Activated T-helper 17 cell treated with anti-CD3 and anti-CD28 coated beads, Interleukin-2, amount 50 U/mL, for 72 hours (primary cell): ENCODE measurements at regions not wholly inside any gene's neighbourhood (a gene's known extent, or its start where the extent isn't known, plus 50 kb on each side); places are given as distances from the start of the nearest gene placed in this dataset.

ENCODE experiments used
- ATAC-seq: fragments of 150-1000 bp; cut with Tn5 transposase; replicated peaks from 2 replicates; pipeline ENCODE4 v1.10.0; 2021; ENCODE audit warnings: mild to moderate bottlenecking, moderate library complexity
- H3K27ac Mint-ChIP-seq: one replicate; pipeline ENCODE4 v1.8.0; 2022; ENCODE audit warnings: mixed read lengths
- H3K27me3 Mint-ChIP-seq: one replicate; pipeline ENCODE4 v1.8.0; 2022; ENCODE audit warnings: mixed read lengths
- H3K36me3 Mint-ChIP-seq: one replicate; pipeline ENCODE4 v1.8.0; 2022; ENCODE audit warnings: low read depth, mild to moderate bottlenecking, mixed read lengths
- H3K4me1 Mint-ChIP-seq: one replicate; pipeline ENCODE4 v1.8.0; 2022; ENCODE audit warnings: mixed read lengths
- H3K4me3 Mint-ChIP-seq: one replicate; pipeline ENCODE4 v1.8.0; 2022; ENCODE audit warnings: mild to moderate bottlenecking, mixed read lengths
- H3K9me3 Mint-ChIP-seq: one replicate; pipeline ENCODE4 v1.8.0; 2022; ENCODE audit warnings: mixed read lengths

DNA sequence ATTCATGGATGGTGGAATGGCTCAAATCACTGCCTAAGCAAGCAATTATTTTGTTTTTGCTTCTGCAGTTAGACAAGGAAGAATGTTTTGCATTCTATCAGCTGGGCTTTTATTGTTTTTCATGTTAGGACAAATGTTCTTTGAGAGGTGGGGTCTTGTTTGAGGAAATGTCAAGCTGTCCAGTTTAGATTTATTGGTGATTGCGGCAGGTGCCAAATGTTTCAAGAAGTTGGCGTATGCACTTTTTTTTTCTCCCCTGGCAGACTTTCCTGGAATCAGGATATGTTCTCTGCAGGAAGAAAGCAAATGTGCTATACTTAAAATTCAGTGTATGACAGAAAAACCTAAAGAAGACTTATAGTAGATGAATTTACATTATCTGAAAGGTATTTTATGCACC, 81.0 kb upstream of the JAG1 start:
- peaks cover 19% of the 10 kb centered on the region for H3K27me3 Mint-ChIP-seq
- no peak for ATAC-seq
- no peaks in the 10 kb centered on the region for H3K36me3 Mint-ChIP-seq
- no peak overlapping the region for H3K27ac Mint-ChIP-seq
- H3K4me1 Mint-ChIP-seq: no peaks in the 10 kb centered on the region
- no peaks in the 10 kb centered on the region for H3K9me3 Mint-ChIP-seq
- no peak overlapping the region for H3K4me3 Mint-ChIP-seq

- no peak for ATAC-seq
- Mint-ChIP-seq H3K27me3 (peaks cover 14% of the 10 kb centered on the region), H3K4me3 (no peak overlapping the region), H3K9me3 (no peaks in the 10 kb centered on the region), H3K36me3 (no peaks in the 10 kb centered on the region), H3K27ac (no peak overlapping the region), H3K4me1 (no peaks in the 10 kb centered on the region)
Measured at GRCh38 chr20:10758446-10758845, 84.6 kb upstream of the JAG1 start.

DNA sequence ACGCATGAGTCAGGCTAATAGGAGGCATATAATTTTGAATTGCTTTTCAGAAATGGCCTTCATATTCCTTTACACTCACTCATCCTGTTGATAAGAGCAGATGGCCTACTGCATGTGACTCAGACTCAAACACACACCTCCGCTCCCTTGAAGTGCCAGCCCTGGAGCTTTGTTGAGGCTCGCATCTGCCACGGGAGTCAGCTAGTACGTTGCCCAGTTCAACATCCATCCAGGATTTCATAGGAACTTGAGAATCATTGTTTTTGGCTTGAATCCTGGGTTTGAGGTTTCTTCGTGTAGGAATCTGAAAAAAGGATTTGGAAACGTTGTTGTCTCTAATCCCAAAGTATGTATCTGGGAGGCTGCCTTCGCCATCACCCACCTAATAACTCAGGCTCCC, 87.4 kb upstream of the JAG1 start:
- H3K27me3 Mint-ChIP-seq: peaks cover 9% of the 10 kb centered on the region
- H3K4me3 Mint-ChIP-seq: no peak overlapping the region
- ATAC-seq: no peak
- H3K36me3 Mint-ChIP-seq: no peaks in the 10 kb centered on the region
- H3K27ac Mint-ChIP-seq: no peak overlapping the region
- H3K4me1 Mint-ChIP-seq: no peaks in the 10 kb centered on the region
- no peaks in the 10 kb centered on the region for H3K9me3 Mint-ChIP-seq

DNA sequence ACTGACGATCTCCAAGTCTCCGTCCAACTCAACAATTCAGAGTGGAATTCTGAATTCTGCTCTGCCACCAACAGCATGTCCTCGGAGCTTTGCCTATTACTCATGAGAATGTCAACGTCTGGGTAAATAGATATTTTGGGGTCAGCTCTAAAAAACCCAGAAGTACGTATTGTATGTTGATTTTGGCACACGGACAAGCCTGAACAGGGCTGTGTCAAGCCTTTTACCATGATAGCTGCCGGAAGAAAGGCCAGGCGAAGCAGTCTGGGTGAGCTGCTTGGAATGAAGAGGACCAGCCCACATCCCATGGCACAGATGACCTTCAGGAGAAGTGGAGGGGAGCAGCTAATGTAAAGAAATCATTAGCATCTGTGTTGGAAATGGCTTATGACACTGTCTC, 88.0 kb upstream of the JAG1 start:
- ATAC-seq: no peak

GRCh38 chr20:10762216-10762615, 88.4 kb upstream of the JAG1 start:
- Mint-ChIP-seq H3K4me3 (no peak overlapping the region), H3K4me1 (no peaks in the 10 kb centered on the region), H3K27ac (no peak overlapping the region), H3K9me3 (no peaks in the 10 kb centered on the region), H3K36me3 (no peaks in the 10 kb centered on the region), H3K27me3 (peaks cover 8% of the 10 kb centered on the region)
- no peak for ATAC-seq

More for the DNA sequence above, 88.0 kb upstream of the JAG1 start:
- H3K27ac Mint-ChIP-seq: no peak overlapping the region
- no peaks in the 10 kb centered on the region for H3K4me1 Mint-ChIP-seq
- H3K27me3 Mint-ChIP-seq: peaks cover 8% of the 10 kb centered on the region
- no peaks in the 10 kb centered on the region for H3K36me3 Mint-ChIP-seq
- no peak overlapping the region for H3K4me3 Mint-ChIP-seq
- no peaks in the 10 kb centered on the region for H3K9me3 Mint-ChIP-seq

- H3K27me3 Mint-ChIP-seq: peaks cover 8% of the 10 kb centered on the region
- H3K4me1 Mint-ChIP-seq: no peaks in the 10 kb centered on the region
- no peak overlapping the region for H3K27ac Mint-ChIP-seq
- H3K9me3 Mint-ChIP-seq: no peaks in the 10 kb centered on the region
- no peaks in the 10 kb centered on the region for H3K36me3 Mint-ChIP-seq
- no peak for ATAC-seq
- H3K4me3 Mint-ChIP-seq: no peak overlapping the region
Measured at GRCh38 chr20:10763112-10763511, 89.3 kb upstream of the JAG1 start.

DNA sequence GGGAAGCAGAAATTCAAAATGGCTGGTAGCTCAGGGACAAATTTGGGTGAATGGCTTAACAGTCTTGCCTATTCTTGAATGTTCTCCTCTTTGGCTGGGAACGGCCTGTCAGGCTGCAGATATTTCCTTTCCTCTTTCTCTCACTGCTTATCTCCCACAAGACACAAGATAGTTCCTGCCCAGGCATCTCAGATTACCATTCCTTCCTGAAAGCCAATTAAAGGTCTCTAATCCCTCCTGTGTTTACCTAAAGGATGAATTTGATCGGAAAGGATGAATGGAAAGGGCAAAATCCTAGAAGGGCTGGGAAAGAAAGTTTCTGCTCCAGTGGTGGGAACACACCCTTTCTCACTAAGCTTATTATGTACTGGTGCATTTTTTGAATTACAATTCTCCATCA, 95.9 kb upstream of the JAG1 start:
- H3K4me3 Mint-ChIP-seq: no peak overlapping the region
- H3K9me3 Mint-ChIP-seq: no peaks in the 10 kb centered on the region
- H3K36me3 Mint-ChIP-seq: no peaks in the 10 kb centered on the region
- ATAC-seq: no peak
- H3K4me1 Mint-ChIP-seq: no peaks in the 10 kb centered on the region
- H3K27ac Mint-ChIP-seq: no peak overlapping the region
- H3K27me3 Mint-ChIP-seq: peaks cover 5% of the 10 kb centered on the region

- peaks cover 4% of the 10 kb centered on the region for H3K27me3 Mint-ChIP-seq
- no peaks in the 10 kb centered on the region for H3K9me3 Mint-ChIP-seq
- no peak for ATAC-seq
- no peak overlapping the region for H3K27ac Mint-ChIP-seq
- no peaks in the 10 kb centered on the region for H3K4me1 Mint-ChIP-seq
- no peak overlapping the region for H3K4me3 Mint-ChIP-seq
- H3K36me3 Mint-ChIP-seq: no peaks in the 10 kb centered on the region
Measured at GRCh38 chr20:10770753-10771152, 97.0 kb upstream of the JAG1 start.

DNA sequence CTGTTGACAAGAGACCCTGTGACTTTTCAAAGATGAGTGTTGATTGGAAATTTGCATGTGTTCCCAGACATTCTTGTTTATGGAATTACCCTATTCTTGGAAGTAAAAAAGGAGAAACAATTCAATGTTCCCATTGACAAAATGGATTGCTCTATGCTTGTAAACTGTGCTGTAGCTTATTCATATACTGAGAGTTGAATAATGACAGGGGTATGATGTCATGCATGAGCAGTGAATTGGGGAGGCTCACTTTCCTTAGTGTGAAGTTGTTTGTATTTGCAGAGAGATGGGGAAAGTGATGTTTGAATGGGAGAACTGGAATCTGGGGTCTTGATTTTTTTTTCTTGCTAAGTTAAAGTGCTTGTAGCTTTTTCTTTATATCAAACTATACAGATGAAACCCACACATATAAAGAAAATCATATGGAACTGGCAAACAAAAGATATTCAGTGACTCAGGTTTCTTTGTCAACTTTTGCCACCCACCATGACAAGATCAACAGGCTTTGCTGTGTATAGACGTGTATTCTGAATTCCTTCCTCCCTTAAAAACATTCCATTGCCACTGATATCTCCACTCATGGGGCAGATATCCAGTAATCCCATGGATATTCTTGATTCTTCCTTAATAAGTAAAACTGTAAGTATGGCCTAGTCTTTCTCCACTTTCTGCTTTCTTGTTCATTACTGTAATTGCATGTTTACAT, 97.8 kb upstream of the JAG1 start:
- Mint-ChIP-seq H3K4me3 (no peak overlapping the region), H3K36me3 (no peaks in the 10 kb centered on the region), H3K27ac (no peak overlapping the region), H3K4me1 (no peaks in the 10 kb centered on the region), H3K27me3 (peaks cover 4% of the 10 kb centered on the region), H3K9me3 (no peaks in the 10 kb centered on the region)
- no peak for ATAC-seq

- Mint-ChIP-seq H3K4me1 (no peaks in the 10 kb centered on the region), H3K9me3 (no peaks in the 10 kb centered on the region), H3K27ac (no peak overlapping the region), H3K27me3 (peaks cover 4% of the 10 kb centered on the region), H3K4me3 (no peak overlapping the region), H3K36me3 (no peaks in the 10 kb centered on the region)
- no peak for ATAC-seq
Measured at GRCh38 chr20:10774357-10774943, 100.7 kb upstream of the JAG1 start.

GRCh38 chr20:10777710-10778109, 103.9 kb upstream of the JAG1 start:
- Mint-ChIP-seq H3K9me3 (no peaks in the 10 kb centered on the region), H3K4me3 (no peak overlapping the region), H3K4me1 (no peaks in the 10 kb centered on the region), H3K27me3 (peaks cover 15% of the 10 kb centered on the region), H3K36me3 (no peaks in the 10 kb centered on the region), H3K27ac (no peak overlapping the region)
- ATAC-seq: no peak

GRCh38 chr20:10779911-10780310, 106.1 kb upstream of the JAG1 start:
- Mint-ChIP-seq H3K27me3 (peaks cover 14% of the 10 kb centered on the region), H3K4me1 (no peaks in the 10 kb centered on the region), H3K36me3 (no peaks in the 10 kb centered on the region), H3K4me3 (no peak overlapping the region), H3K9me3 (no peaks in the 10 kb centered on the region), H3K27ac (no peak overlapping the region)
- no peak for ATAC-seq

DNA sequence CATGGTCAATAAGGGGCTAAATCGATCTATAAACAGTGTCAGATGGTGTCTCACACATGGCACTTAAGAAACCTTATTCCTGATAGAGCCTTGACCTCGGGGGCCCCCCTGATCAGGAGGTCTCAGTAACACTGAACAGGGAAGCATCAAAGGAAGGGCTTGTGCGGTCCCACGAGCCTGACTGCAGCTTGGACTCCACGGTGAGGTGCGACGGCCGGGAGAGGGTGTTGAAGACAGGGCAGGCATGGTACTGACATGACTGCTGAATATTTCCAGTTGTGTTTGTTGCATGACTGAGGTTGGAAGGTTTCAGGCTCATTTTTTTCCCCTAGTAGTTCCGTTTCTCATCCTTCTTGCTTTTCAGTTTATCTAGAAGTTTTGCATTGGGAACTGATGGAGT, 107.1 kb upstream of the JAG1 start:
- ATAC-seq: no peak
- Mint-ChIP-seq H3K4me1 (no peaks in the 10 kb centered on the region), H3K27me3 (peaks cover 14% of the 10 kb centered on the region), H3K36me3 (no peaks in the 10 kb centered on the region), H3K27ac (no peak overlapping the region), H3K9me3 (no peaks in the 10 kb centered on the region), H3K4me3 (no peak overlapping the region)

DNA sequence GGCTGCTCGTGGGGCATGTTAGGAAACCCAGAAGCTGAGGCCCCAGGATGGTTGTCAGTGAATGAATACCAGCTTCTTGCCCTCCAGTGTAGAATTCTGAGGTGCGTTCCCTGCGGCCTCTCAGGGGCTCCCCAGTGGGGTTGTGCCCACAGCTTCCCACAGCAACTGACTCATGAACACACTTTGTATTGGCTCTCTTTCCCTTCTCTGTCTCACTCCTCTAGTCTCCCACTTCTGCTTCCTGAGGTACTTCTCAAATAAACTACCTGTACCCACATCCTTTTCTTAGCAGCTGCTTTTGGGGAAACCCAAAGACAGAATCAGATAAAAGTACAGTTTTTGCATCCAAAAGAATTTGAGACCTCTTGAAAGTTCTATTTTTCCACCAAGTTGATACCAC, 107.7 kb upstream of the JAG1 start:
- peaks cover 14% of the 10 kb centered on the region for H3K27me3 Mint-ChIP-seq
- ATAC-seq: no peak
- H3K4me3 Mint-ChIP-seq: no peak overlapping the region
- no peaks in the 10 kb centered on the region for H3K9me3 Mint-ChIP-seq
- H3K27ac Mint-ChIP-seq: no peak overlapping the region
- no peaks in the 10 kb centered on the region for H3K36me3 Mint-ChIP-seq
- H3K4me1 Mint-ChIP-seq: no peaks in the 10 kb centered on the region

DNA sequence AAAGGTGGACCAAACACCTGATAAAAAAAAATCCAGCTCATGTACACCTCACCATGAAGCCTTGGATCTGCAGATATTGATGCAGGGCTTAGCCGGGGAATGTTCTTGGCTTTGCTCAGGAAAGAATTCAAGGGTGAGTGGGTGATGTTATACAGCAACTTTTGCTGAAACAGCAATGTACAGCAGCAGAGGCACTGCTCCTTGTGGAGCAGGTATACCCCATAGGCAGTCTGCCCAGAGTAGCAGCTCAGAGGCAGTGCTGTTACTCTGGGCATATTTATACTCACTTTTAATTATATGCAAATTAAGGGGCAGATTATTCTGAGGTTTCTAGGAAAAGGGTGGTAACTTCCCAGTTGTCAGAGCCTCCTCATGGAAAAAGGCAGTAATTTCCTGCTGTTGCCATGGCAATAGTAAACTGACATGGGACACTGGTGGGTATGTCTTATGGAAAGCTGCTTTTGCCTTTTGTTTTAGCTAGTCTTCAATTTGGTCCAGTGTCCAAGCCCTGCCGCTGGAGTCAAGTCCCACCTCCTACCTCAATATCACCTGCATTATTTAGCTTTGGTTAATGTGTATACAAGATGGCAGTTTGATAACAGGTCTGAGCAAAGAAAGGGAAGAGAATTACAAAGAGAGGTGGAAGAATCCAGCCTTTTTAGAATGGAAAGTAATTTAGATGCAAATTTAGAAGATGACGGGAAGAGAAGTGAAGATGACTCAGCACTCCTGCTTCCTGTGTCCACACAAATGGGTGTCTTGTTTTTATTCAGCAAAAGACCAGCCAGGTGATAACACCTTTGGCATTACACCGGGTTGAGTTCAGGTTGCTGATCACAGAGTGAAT, 110.1 kb upstream of the JAG1 start:
- H3K9me3 Mint-ChIP-seq: peaks cover 2% of the 10 kb centered on the region
- H3K4me3 Mint-ChIP-seq: no peak overlapping the region
- H3K4me1 Mint-ChIP-seq: no peaks in the 10 kb centered on the region
- H3K27ac Mint-ChIP-seq: no peak overlapping the region
- H3K36me3 Mint-ChIP-seq: no peaks in the 10 kb centered on the region
- peaks cover 16% of the 10 kb centered on the region for H3K27me3 Mint-ChIP-seq
- ATAC-seq: no peak
